K562 (cell line): ENCODE measurements at regions not wholly inside any gene's neighbourhood (a gene's known extent, or its start where the extent isn't known, plus 50 kb on each side); places are given as distances from the start of the nearest gene placed in this dataset.

Experiments
- ATF7 ChIP-seq: fragments of 450-650 bp; IDR thresholded peaks from 2 replicates; pipeline ENCODE4 v1.7.1; 2014; ENCODE audit warnings: mild to moderate bottlenecking, moderate library complexity
- NBN ChIP-seq: fragments of 450-650 bp; IDR thresholded peaks from 2 replicates; pipeline ENCODE4 v1.6.1; 2016; ENCODE audit warnings: low read depth, mild to moderate bottlenecking
- SIN3A ChIP-seq, 2 experiments: fragments of 150-350 bp in 1 of 2; IDR thresholded peaks; 2 replicates each; pipeline ENCODE4 v1.6.1; 2011 to 2016; ENCODE audit warnings: borderline replicate concordance in 2 of 2, low read depth in 2 of 2, low read length in 2 of 2, mild to moderate bottlenecking in 2 of 2, moderate library complexity in 2 of 2; ENCODE audit not compliant: control insufficient read depth in 1 of 2
- TAF15 ChIP-seq: fragments of 200-400 bp; formaldehyde crosslinking; IDR thresholded peaks from 2 replicates; pipeline ENCODE4 v1.6.1; 2017; ENCODE audit warnings: mild to moderate bottlenecking, low read depth, low read length, moderate library complexity

DNA sequence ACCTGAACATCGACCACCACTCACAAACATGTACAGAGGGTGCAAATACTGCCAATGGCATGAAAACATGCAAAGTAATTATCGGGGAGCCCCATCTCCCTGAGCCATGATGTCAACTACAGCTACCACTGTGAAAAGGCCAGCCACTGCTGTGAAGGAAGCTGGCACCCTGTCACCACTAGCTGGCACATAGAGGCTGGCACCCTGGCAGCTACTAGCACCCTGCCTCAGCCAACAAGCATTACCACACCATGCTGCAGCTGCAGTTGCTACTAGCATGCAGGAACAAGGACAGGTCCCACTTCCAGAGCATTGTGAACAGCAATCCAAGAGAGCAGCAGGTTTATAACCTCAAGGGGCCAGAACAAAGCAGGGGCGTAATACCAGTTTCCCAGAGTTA is 81.4 kb downstream of the PRR32 start:
- no peak for TF ChIP-seq TAF15
- TF ChIP-seq ATF7: no peak
- TF ChIP-seq SIN3A (IDR thresholded peaks at IDR 0.05; ENCODE audit: borderline replicate concordance in 2 of 2, control insufficient read depth in 1 of 2, low read depth in 2 of 2, low read length in 2 of 2): no peak
- TF ChIP-seq NBN: no peak
